HG03175 (cell line): ENCODE measurements at regions not wholly inside any gene's neighbourhood (a gene's known extent, or its start where the extent isn't known, plus 50 kb on each side); places are given as distances from the start of the nearest gene placed in this dataset.
"Not testable (repeated sequence)": the region's sequence is repeated elsewhere in the genome, so short reads cannot be mapped to it uniquely, and the experiment has no call there.

Experiments
- ATAC-seq: cut with Tn5 transposase; IDR thresholded peaks from one replicate; pipeline ENCODE4 v1.9.1; 2021; ENCODE audit warnings: mild to moderate bottlenecking, moderate library complexity; ENCODE audit not compliant: unreplicated experiment

GRCh38 chr6:169019727-169020491 is 233.7 kb downstream of the THBS2 start:
- ATAC-seq: no peak

GRCh38 chr6:169019111-169019510 is 234.5 kb downstream of the THBS2 start:
- ATAC-seq: no peak

- no peak for ATAC-seq
Measured at GRCh38 chr6:169016758-169017157, 236.9 kb downstream of the THBS2 start.

- no peak for ATAC-seq
Measured at GRCh38 chr6:169014211-169015197, 239.1 kb downstream of the THBS2 start.

- ATAC-seq: no peak
Measured at GRCh38 chr6:169009628-169010027, 244.0 kb downstream of the THBS2 start.

- ATAC-seq: no peak
Measured at GRCh38 chr6:169008641-169009257, 244.9 kb downstream of the THBS2 start.

GRCh38 chr6:169005166-169005565 is 248.5 kb downstream of the THBS2 start:
- ATAC-seq: no peak

- no peak for ATAC-seq
Measured at GRCh38 chr6:169000022-169000421, 253.6 kb downstream of the THBS2 start.

- ATAC-seq: no peak
Measured at GRCh38 chr6:168999392-168999791, 254.3 kb downstream of the THBS2 start.

GRCh38 chr6:168996356-168996625 is 257.4 kb downstream of the THBS2 start:
- no peak for ATAC-seq

GRCh38 chr6:168995526-168996355 is 257.9 kb downstream of the THBS2 start:
- ATAC-seq: no peak

- no peak for ATAC-seq
Measured at GRCh38 chr6:168994956-168995355, 258.7 kb downstream of the THBS2 start.

- ATAC-seq: no peak
Measured at GRCh38 chr6:168992446-168993144, 261.1 kb downstream of the THBS2 start.

GRCh38 chr6:168991695-168992094 is 262.0 kb downstream of the THBS2 start:
- not testable (repeated sequence) for ATAC-seq

GRCh38 chr6:168990019-168990751 is 263.5 kb downstream of the THBS2 start:
- no peak for ATAC-seq

- no peak for ATAC-seq
Measured at GRCh38 chr6:168989421-168989820, 264.2 kb downstream of the THBS2 start.

GRCh38 chr6:168988801-168989200 is 264.8 kb downstream of the THBS2 start:
- ATAC-seq: no peak

GRCh38 chr6:168988280-168988679 is 265.4 kb downstream of the THBS2 start:
- no peak for ATAC-seq

- no peak for ATAC-seq
Measured at GRCh38 chr6:168985705-168986104, 267.9 kb downstream of the THBS2 start.
